Muscle layer of duodenum (tissue), 2 donors: ENCODE measurements at regions not wholly inside any gene's neighbourhood (a gene's known extent, or its start where the extent isn't known, plus 50 kb on each side); places are given as distances from the start of the nearest gene placed in this dataset.

Experiments used
- H3K27ac ChIP-seq: one replicate; pipeline ENCODE4 v1.7.0; 2013; ENCODE audit warnings: mild to moderate bottlenecking, low read length
- H3K27me3 ChIP-seq: one replicate; pipeline ENCODE4 v1.7.0; 2013; ENCODE audit warnings: low read depth, mild to moderate bottlenecking, control low read depth, low read length
- H3K36me3 ChIP-seq, 2 donors: one replicate each; pipeline ENCODE4 v1.7.0; 2013; ENCODE audit warnings: low read length in 2 of 2, control low read depth in 1 of 2, mild to moderate bottlenecking in 1 of 2; ENCODE audit not compliant: insufficient read depth in 2 of 2, control insufficient read depth in 1 of 2
- H3K4me1 ChIP-seq, 2 donors: one replicate each; pipeline ENCODE4 v1.7.0; 2013; ENCODE audit warnings: low read length in 2 of 2, mild to moderate bottlenecking in 2 of 2, control low read depth in 1 of 2, moderate library complexity in 1 of 2; ENCODE audit not compliant: insufficient read depth in 2 of 2, control insufficient read depth in 1 of 2
- H3K4me3 ChIP-seq, 2 donors: one replicate each; pipeline ENCODE4 v1.7.0; 2013; ENCODE audit warnings: low read length in 2 of 2, low read depth in 1 of 2, mild to moderate bottlenecking in 1 of 2
- H3K9me3 ChIP-seq, 2 donors: one replicate each; pipeline ENCODE4 v1.7.0; 2013; ENCODE audit warnings: low read length in 2 of 2, control low read depth in 1 of 2, mild to moderate bottlenecking in 1 of 2; ENCODE audit not compliant: control insufficient read depth in 1 of 2
- donor health status: healthy.

DNA sequence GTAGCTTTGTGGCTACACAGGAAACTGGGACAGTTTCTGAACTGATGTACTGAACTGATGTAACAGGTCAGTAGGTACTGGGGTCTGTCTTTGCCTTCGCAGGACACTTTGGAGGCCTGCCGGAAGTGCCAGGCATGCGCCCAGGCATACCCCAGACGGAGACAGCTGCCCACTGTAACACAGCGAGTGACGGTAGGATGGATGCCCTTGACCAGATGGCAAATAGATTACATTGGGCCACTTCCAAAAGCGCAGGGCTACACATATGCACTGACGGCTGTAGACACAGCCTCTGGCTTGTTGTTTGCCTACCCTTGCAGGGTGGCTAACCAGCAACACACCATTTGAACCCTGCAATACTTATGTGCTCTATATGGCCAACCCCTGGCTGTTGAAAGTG, 94.1 kb upstream of the TMPO start:
- H3K4me3 ChIP-seq, result no peak overlapping the region
- no peak overlapping the region for H3K27ac ChIP-seq
- no peaks in the 10 kb centered on the region for H3K27me3 ChIP-seq

DNA sequence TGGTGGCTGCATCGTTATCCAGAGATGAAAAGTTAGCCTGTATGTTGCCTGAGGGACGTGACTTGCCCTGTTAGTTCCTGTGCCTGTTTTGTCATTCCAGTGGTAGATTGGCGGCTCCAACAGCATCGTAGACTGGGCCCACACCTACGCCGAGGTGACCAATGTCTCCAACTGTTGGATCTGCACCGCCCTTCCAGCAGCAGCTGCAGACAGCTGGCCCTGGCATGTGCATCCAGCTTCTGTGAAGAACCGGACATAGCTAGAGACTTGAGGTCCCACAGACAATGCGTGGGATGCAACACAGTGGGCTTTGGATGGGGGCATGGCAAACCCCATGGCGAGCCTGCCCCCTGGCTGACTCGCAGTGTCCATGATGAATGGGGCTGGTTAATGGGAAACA, 93.0 kb upstream of the TMPO start:
- Histone ChIP-seq H3K27me3 (no peaks in the 10 kb centered on the region), H3K4me1 (peaks cover 15 to 28% of the 10 kb centered on the region in 2 donors), H3K27ac (no peak overlapping the region), H3K9me3 (no peaks in the 10 kb centered on the region), H3K36me3 (no peaks in the 10 kb centered on the region), H3K4me3 (no peak overlapping the region)

More for the DNA sequence above, 94.1 kb upstream of the TMPO start:
- no peaks in the 10 kb centered on the region for H3K9me3 ChIP-seq
- no peaks in the 10 kb centered on the region for H3K36me3 ChIP-seq
- H3K4me1 ChIP-seq, result peaks cover 15 to 28% of the 10 kb centered on the region in 2 donors

DNA sequence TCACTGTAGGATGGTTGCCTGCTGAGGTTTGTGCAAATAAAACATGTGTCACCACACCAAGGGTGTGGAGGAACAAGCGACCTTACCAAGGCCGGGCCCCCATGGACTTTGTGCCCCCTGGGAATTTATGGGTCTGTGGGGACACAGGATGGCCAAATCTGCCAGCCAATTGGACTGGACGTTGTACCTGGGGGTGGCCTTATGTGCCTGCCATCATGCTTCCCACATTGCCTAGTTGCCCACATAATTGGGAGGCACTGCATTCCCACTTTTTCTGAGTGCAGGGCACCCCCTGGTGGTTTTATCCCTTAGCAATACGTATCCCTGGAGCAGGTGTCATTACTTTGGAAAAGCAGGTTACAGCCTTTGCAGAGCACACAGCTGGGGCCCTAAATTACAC, 92.6 kb upstream of the TMPO start:
- H3K4me3 ChIP-seq, result no peak overlapping the region
- no peaks in the 10 kb centered on the region for H3K36me3 ChIP-seq
- no peak overlapping the region for H3K27ac ChIP-seq
- no peaks in the 10 kb centered on the region for H3K27me3 ChIP-seq
- H3K4me1 ChIP-seq, result peaks cover 15 to 24% of the 10 kb centered on the region in 2 donors
- H3K9me3 ChIP-seq, result no peaks in the 10 kb centered on the region

- H3K36me3 ChIP-seq, result no peaks in the 10 kb centered on the region
- no peaks in the 10 kb centered on the region for H3K9me3 ChIP-seq
- H3K27me3 ChIP-seq, result no peaks in the 10 kb centered on the region
- H3K4me3 ChIP-seq, result no peak overlapping the region
- no peak overlapping the region for H3K27ac ChIP-seq
- peaks cover 13 to 20% of the 10 kb centered on the region in 2 donors for H3K4me1 ChIP-seq
Measured at GRCh38 chr12:98423963-98424362, 91.4 kb upstream of the TMPO start.

GRCh38 chr12:98424726-98425401, 90.5 kb upstream of the TMPO start:
- no peak overlapping the region for H3K4me3 ChIP-seq
- no peaks in the 10 kb centered on the region for H3K9me3 ChIP-seq
- no peaks in the 10 kb centered on the region for H3K27me3 ChIP-seq
- H3K27ac ChIP-seq, result no peak overlapping the region
- H3K36me3 ChIP-seq, result no peaks in the 10 kb centered on the region
- H3K4me1 ChIP-seq, result peaks cover 9 to 11% of the 10 kb centered on the region in 2 donors

- no peak overlapping the region for H3K27ac ChIP-seq
- H3K4me3 ChIP-seq, result no peak overlapping the region
- no peaks in the 10 kb centered on the region for H3K27me3 ChIP-seq
- peaks cover 7 to 9% of the 10 kb centered on the region in 2 donors for H3K4me1 ChIP-seq
- no peaks in the 10 kb centered on the region for H3K9me3 ChIP-seq
- H3K36me3 ChIP-seq, result no peaks in the 10 kb centered on the region
Measured at GRCh38 chr12:98425859-98426258, 89.5 kb upstream of the TMPO start.

DNA sequence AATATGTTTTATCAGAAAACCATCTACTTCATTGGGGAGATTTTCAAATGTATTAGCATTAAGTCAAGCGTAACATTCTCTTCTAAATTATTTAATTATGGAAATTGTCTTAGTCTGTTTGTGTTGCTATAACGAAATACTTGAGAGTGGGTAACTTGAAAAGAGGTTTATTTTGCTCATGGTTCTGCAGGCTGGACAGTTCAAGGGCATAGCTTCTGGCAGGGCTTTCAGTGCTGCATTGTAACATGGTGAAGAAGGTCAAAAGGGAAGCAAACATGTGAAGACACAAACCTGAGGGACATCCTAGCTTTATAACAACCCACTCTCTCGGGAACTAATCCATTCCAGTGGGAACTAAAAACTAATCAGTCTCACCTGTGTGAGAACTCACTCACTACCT, 84.3 kb upstream of the TMPO start:
- Histone ChIP-seq H3K36me3 (no peaks in the 10 kb centered on the region), H3K27me3 (no peaks in the 10 kb centered on the region), H3K4me3 (no peak overlapping the region), H3K9me3 (peaks cover 3 to 6% of the 10 kb centered on the region in 2 donors), H3K27ac (no peak overlapping the region), H3K4me1 (no peaks in the 10 kb centered on the region)

- Histone ChIP-seq H3K27ac (no peak overlapping the region), H3K9me3 (peaks cover 3 to 6% of the 10 kb centered on the region in 2 donors), H3K4me1 (no peaks in the 10 kb centered on the region), H3K4me3 (no peak overlapping the region), H3K36me3 (no peaks in the 10 kb centered on the region), H3K27me3 (no peaks in the 10 kb centered on the region)
Measured at GRCh38 chr12:98437166-98437565, 78.2 kb upstream of the TMPO start.

DNA sequence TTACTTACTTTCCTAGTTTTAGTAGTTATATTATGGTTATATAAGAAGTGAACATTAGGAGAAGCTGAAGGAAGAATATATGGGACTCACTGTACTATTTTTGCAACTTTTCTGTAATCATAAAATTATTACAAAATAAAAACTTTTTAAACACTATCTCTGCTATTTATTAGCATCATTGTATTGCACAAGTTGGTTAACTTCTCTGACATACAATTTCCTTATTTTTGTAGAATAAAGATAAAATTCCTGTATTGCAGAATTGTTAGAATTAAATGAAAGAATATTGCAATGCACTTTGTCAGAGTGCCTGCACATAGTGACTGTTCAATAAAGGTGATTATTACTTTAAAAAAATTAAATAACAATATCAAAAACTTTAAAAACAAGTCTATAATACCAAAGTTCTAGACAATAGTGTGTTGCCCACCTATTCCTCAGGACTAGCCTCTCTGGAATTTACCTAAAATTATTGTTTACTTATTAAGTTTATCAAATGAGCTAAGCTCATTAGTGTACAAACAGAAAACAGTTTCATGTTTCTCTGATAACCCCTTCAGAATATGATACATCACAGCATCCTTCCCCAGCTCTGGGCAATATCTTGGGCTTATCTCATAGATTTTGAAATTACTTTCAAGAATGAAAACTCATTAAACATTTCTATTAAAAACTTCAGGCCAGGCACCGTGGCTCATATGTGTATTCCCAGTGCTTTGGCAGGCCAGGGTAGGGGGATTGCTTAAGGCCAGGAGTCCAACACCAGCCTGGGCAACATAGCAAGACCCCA, 77.4 kb upstream of the TMPO start:
- Histone ChIP-seq H3K27me3 (no peaks in the 10 kb centered on the region), H3K36me3 (no peaks in the 10 kb centered on the region), H3K9me3 (peaks cover 3 to 6% of the 10 kb centered on the region in 2 donors), H3K4me3 (no peak overlapping the region), H3K27ac (no peak overlapping the region), H3K4me1 (no peaks in the 10 kb centered on the region)

- Histone ChIP-seq H3K36me3 (no peaks in the 10 kb centered on the region), H3K27ac (no peak overlapping the region), H3K4me1 (no peaks in the 10 kb centered on the region), H3K4me3 (no peak overlapping the region), H3K27me3 (no peaks in the 10 kb centered on the region), H3K9me3 (peaks cover 3 to 6% of the 10 kb centered on the region in 2 donors)
Measured at GRCh38 chr12:98438656-98439230, 76.6 kb upstream of the TMPO start.

DNA sequence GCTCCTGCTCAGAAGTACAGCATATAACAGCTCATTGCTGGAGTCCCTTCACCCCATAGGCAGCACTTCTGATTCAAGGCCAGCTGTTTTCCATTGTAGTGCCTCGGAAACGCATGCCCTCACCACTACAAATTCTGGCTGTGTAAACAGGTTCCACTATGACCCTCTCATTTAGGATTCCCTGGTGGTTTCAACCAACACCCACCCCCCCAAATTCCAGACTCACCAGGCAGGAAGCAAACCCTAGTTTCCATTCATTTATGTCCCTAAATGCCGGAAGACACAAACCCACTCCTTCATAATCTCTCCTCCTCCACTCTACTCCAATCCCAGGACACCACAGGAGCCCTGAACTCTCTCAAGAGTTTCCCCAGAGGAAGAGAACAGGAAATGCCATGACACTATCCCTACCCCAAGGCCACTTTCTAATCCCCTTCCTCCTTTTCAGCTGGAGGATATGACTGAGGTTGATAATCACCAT, 75.9 kb upstream of the TMPO start:
- Histone ChIP-seq H3K4me1 (no peaks in the 10 kb centered on the region), H3K27ac (peak overlapping the region; percentile 64), H3K4me3 (no peak overlapping the region), H3K27me3 (no peaks in the 10 kb centered on the region), H3K36me3 (no peaks in the 10 kb centered on the region), H3K9me3 (peaks cover 3 to 6% of the 10 kb centered on the region in 2 donors)
